K562 (cell line): ENCODE measurements at regions not wholly inside any gene's neighbourhood (a gene's known extent, or its start where the extent isn't known, plus 50 kb on each side); places are given as distances from the start of the nearest gene placed in this dataset.

ENCODE experiments used
- ATAC-seq: fragments of 200-7000 bp; cut with Tn5 transposase; 3 replicates; pipeline ENCODE4 v1.9.1; 2020; ENCODE audit warnings: moderate library complexity
- BruUV-seq: library from RNA; stranded (reverse); fragments of 400-500 nt; replicated peaks from 2 replicates; lab custom pipeline; 2021; lab: Mats Ljungman, UMichigan
- CTCF ChIA-PET: fragments of 300-600 bp; formaldehyde crosslinking; extraction: SDS; loops from one replicate; lab custom pipeline; 2021; ENCODE audit warnings: low intra/inter-chr PET ratio; lab: Yijun Ruan, JAX
- POLR2A ChIA-PET: fragments of 300-600, 350-650 bp; sonication (Branson Sonifier 250); formaldehyde crosslinking; extraction: SDS; loops from one replicate; lab custom pipeline; 2021; ENCODE audit warnings: antibody characterized with exemption, inconsistent platforms; lab: Yijun Ruan, JAX
- DNase-seq, 4 experiments: peaks; one replicate each; pipeline versions ENCODE4 v3.0.0 to v3.0.0-alpha.2; 2011 to 2018; ENCODE audit warnings: low spot score in 3 of 4, mixed read lengths in 3 of 4; ENCODE audit errors: extremely low read depth in 1 of 4
- FAIRE-seq: peaks from 2 replicates; lab custom pipeline; 2011; peaks lifted over from hg19 to GRCh38; lab: Jason Lieb, UNC
- H2AFZ ChIP-seq: 2 replicates; pipeline ENCODE4 v1.6.0; 2011; ENCODE audit warnings: low read depth, low read length, control low read depth, inconsistent platforms
- H3K27ac ChIP-seq: fragments of 200-600 bp; 3 replicates; pipeline ENCODE4 v1.8.0; 2011; ENCODE audit warnings: low read depth, mild to moderate bottlenecking, control low read depth, inconsistent platforms, low read length, moderate library complexity, mixed read lengths; ENCODE audit errors: extremely low read depth
- H3K27me3 ChIP-seq, 2 experiments: fragments of 300-600 bp in 1 of 2; 2 replicates in 1 of 2; 3 replicates in 1 of 2; pipeline versions ENCODE4 v1.6.0 to v1.8.0; 2011; ENCODE audit warnings: inconsistent platforms in 2 of 2, low read length in 2 of 2, mild to moderate bottlenecking in 1 of 2, mixed read lengths in 1 of 2, moderate library complexity in 1 of 2; ENCODE audit not compliant: control insufficient read depth in 2 of 2, insufficient read depth in 2 of 2
- H3K36me3 ChIP-seq: fragments of 300-600 bp; 3 replicates; pipeline ENCODE4 v1.8.0; 2011; ENCODE audit warnings: mild to moderate bottlenecking, low read length, inconsistent platforms; ENCODE audit not compliant: control insufficient read depth, insufficient read depth
- H3K4me1 ChIP-seq, 2 experiments: fragments of 200-600 bp in 1 of 2; replicated peaks in 1 of 2; 2 replicates in 1 of 2; 3 replicates in 1 of 2; pipeline versions ENCODE4 v1.5.1 to v1.8.0; 2011; ENCODE audit warnings: inconsistent platforms in 2 of 2, low read length in 2 of 2, mild to moderate bottlenecking in 1 of 2, mixed read lengths in 1 of 2, moderate library complexity in 1 of 2; ENCODE audit not compliant: control insufficient read depth in 2 of 2, insufficient read depth in 2 of 2
- H3K4me2 ChIP-seq: 2 replicates; pipeline ENCODE4 v1.6.1; 2011; ENCODE audit warnings: low read length, control low read depth, inconsistent platforms, mixed read lengths; ENCODE audit not compliant: insufficient read depth
- H3K4me3 ChIP-seq: fragments of 200-600 bp; sonication (generic), shearing (Covaris generic); 2 replicates; pipeline ENCODE4 v1.5.1; 2016; ENCODE audit warnings: control low read depth, inconsistent platforms
- H3K79me2 ChIP-seq: fragments of 200-600 bp; 3 replicates; pipeline ENCODE4 v1.8.0; 2011; ENCODE audit warnings: low read length, inconsistent platforms; ENCODE audit not compliant: control insufficient read depth, insufficient read depth
- H3K9ac ChIP-seq, 2 experiments: 2 replicates each; pipeline versions ENCODE4 v1.6.0 to v1.6.1; 2011; ENCODE audit warnings: low read depth in 2 of 2, low read length in 2 of 2, control low read depth in 1 of 2, inconsistent platforms in 1 of 2, mild to moderate bottlenecking in 1 of 2, mixed read lengths in 1 of 2; ENCODE audit not compliant: insufficient read depth in 1 of 2
- H3K9me1 ChIP-seq: one replicate; pipeline ENCODE4 v1.6.0; 2011; ENCODE audit warnings: inconsistent platforms, mild to moderate bottlenecking, low read length, moderate library complexity; ENCODE audit not compliant: control insufficient read depth, insufficient read depth
- H3K9me3 ChIP-seq: replicated peaks from 2 replicates; pipeline ENCODE4 v1.5.1; 2011; ENCODE audit warnings: low read depth, low read length, inconsistent platforms; ENCODE audit not compliant: control insufficient read depth, insufficient read depth
- H4K20me1 ChIP-seq: replicated peaks from 2 replicates; pipeline ENCODE4 v1.6.1; 2011; ENCODE audit warnings: low read length, inconsistent platforms, mixed read lengths; ENCODE audit not compliant: control insufficient read depth, insufficient read depth
- ESRRA ChIP-seq: fragments of 450-650 bp; IDR thresholded peaks from 2 replicates; pipeline ENCODE4 v1.6.1; 2014; ENCODE audit warnings: low read depth, mild to moderate bottlenecking, moderate library complexity, borderline replicate concordance
- IRF1 ChIP-seq: sonication (generic); formaldehyde crosslinking; IDR thresholded peaks from 2 replicates; pipeline ENCODE4 v1.8.0; 2022; ENCODE audit warnings: missing genetic modification reagents, mild to moderate bottlenecking, borderline replicate concordance
- RREB1 ChIP-seq: fragments of 250-450 bp; sonication (Bioruptor Pico); IDR thresholded peaks from 2 replicates; pipeline ENCODE4 v1.4.0; 2020
- ZNF644 ChIP-seq: fragments of 200-800 bp; sonication (Bioruptor generic); IDR thresholded peaks from 2 replicates; pipeline ENCODE4 v1.6.1; 2016; ENCODE audit warnings: low read depth, missing genetic modification characterization, missing compliant biosample characterization
- WGBS: fragments of 100-300 bp; shearing (Covaris generic); methylation state at CpG from one replicate; pipeline ENCODE4 v1.1.6; 2016; ENCODE audit warnings: low coverage, mixed read lengths; ENCODE audit not compliant: insufficient coverage; ENCODE audit errors: missing lambda C conversion rate; 5-methylcytosine and 5-hydroxymethylcytosine counted together
- in situ Hi-C: fragments of 300-500 bp; cut with MboI; formaldehyde crosslinking; loops from 4 replicates; pipeline ENCODE4 v1.15.0; 2018; ENCODE audit warnings: inconsistent platforms, mixed read lengths
- intact Hi-C: fragments of 100-400 bp; cut with micrococcal nuclease; formaldehyde crosslinking; loops from 2 replicates; pipeline ENCODE4 v1.14.2; 2022

- no peak overlapping the region for H2AFZ ChIP-seq
- H3K4me2 ChIP-seq, result no peak overlapping the region
- ChIA-PET POLR2A (no interaction called here), CTCF (no interaction called here)
- no peak overlapping the region for H3K9ac ChIP-seq
- ATAC-seq (no peak), FAIRE-seq (no peak), DNase-seq (no peak)
- TF ChIP-seq IRF1 (CRISPR knock-in tag) (no peak), ZNF644 (tag) (no peak), ESRRA (no peak), RREB1 (CRISPR knock-in tag) (no peak)
- no peak overlapping the region for H3K4me3 ChIP-seq
- H3K27me3 ChIP-seq, result no peaks in the 10 kb centered on the region
- H3K27ac ChIP-seq, result no peak overlapping the region
- in situ Hi-C loops (no loop called here), intact Hi-C loops (no loop called here)
- no peaks in the 10 kb centered on the region for H4K20me1 ChIP-seq
- H3K79me2 ChIP-seq, result no peaks in the 10 kb centered on the region
- H3K4me1 ChIP-seq, result no peaks in the 10 kb centered on the region
- no peaks in the 10 kb centered on the region for H3K9me1 ChIP-seq
- WGBS, result 0% methylated on average over 3 of the region's 3 CpGs
- BruUV-seq, result no TSS peak
- no peaks in the 10 kb centered on the region; the same call in 1 of the 2 replicates for H3K9me3 ChIP-seq
- no peaks in the 10 kb centered on the region for H3K36me3 ChIP-seq
Observed at GRCh38 chr4:180500154-180500553, 1743.0 kb upstream of the TENM3 start.
